ENCODE measurements at regions not wholly inside any gene's neighbourhood (a gene's known extent, or its start where the extent isn't known, plus 50 kb on each side); places are given as distances from the start of the nearest gene placed in this dataset.

DNA sequence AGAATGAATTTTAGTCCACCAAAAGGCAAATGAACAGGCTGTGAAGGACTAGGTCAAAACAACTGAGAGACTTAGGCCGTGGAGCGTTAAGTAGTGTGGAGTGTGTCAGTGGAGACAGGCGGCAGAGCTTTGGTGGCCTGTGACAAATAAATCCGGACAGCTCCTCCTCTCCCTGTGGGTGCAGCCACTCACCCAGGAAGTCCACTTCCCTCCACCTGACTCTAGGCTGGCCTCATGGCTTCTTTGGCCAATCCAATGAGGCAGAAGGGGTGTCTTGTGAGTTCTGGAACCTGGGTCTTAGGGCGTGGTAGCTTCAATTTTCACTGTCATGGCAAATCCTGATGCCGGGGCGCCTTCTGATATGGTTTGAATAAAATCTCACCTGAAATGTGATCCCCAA, 180.9 kb upstream of the C14orf180 start:
- H4K20me1 ChIP-seq (replicated peaks; ENCODE audit: insufficient read depth): no peaks in the 10 kb centered on the region
- H2AFZ ChIP-seq: no peak overlapping the region
- ATAC-seq (no peak), DNase-seq (ENCODE audit: low spot score) (no peak)
- TF ChIP-seq, protein P1, sequence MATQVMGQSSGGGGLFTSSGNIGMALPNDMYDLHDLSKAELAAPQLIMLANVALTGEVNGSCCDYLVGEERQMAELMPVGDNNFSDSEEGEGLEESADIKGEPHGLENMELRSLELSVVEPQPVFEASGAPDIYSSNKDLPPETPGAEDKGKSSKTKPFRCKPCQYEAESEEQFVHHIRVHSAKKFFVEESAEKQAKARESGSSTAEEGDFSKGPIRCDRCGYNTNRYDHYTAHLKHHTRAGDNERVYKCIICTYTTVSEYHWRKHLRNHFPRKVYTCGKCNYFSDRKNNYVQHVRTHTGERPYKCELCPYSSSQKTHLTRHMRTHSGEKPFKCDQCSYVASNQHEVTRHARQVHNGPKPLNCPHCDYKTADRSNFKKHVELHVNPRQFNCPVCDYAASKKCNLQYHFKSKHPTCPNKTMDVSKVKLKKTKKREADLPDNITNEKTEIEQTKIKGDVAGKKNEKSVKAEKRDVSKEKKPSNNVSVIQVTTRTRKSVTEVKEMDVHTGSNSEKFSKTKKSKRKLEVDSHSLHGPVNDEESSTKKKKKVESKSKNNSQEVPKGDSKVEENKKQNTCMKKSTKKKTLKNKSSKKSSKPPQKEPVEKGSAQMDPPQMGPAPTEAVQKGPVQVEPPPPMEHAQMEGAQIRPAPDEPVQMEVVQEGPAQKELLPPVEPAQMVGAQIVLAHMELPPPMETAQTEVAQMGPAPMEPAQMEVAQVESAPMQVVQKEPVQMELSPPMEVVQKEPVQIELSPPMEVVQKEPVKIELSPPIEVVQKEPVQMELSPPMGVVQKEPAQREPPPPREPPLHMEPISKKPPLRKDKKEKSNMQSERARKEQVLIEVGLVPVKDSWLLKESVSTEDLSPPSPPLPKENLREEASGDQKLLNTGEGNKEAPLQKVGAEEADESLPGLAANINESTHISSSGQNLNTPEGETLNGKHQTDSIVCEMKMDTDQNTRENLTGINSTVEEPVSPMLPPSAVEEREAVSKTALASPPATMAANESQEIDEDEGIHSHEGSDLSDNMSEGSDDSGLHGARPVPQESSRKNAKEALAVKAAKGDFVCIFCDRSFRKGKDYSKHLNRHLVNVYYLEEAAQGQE (IDR thresholded peaks at IDR 0.05; ENCODE audit: unreplicated experiment): no peak
- TF ChIP-seq, protein P2, sequence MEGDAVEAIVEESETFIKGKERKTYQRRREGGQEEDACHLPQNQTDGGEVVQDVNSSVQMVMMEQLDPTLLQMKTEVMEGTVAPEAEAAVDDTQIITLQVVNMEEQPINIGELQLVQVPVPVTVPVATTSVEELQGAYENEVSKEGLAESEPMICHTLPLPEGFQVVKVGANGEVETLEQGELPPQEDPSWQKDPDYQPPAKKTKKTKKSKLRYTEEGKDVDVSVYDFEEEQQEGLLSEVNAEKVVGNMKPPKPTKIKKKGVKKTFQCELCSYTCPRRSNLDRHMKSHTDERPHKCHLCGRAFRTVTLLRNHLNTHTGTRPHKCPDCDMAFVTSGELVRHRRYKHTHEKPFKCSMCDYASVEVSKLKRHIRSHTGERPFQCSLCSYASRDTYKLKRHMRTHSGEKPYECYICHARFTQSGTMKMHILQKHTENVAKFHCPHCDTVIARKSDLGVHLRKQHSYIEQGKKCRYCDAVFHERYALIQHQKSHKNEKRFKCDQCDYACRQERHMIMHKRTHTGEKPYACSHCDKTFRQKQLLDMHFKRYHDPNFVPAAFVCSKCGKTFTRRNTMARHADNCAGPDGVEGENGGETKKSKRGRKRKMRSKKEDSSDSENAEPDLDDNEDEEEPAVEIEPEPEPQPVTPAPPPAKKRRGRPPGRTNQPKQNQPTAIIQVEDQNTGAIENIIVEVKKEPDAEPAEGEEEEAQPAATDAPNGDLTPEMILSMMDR (conservative IDR thresholded peaks at IDR 0.05; ENCODE audit: low read depth in 2 of 2): no peak
- TF ChIP-seq ZNF114 (CRISPR knock-in tag; IDR thresholded peaks at IDR 0.05): no peak
- no peak for TF ChIP-seq CREB1 (CRISPR knock-in tag; IDR thresholded peaks at IDR 0.05; ENCODE audit: low read depth)
- TF ChIP-seq, protein P3, sequence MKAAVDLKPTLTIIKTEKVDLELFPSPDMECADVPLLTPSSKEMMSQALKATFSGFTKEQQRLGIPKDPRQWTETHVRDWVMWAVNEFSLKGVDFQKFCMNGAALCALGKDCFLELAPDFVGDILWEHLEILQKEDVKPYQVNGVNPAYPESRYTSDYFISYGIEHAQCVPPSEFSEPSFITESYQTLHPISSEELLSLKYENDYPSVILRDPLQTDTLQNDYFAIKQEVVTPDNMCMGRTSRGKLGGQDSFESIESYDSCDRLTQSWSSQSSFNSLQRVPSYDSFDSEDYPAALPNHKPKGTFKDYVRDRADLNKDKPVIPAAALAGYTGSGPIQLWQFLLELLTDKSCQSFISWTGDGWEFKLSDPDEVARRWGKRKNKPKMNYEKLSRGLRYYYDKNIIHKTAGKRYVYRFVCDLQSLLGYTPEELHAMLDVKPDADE (IDR thresholded peaks at IDR 0.05): no peak
- no peak for TF ChIP-seq EZH2phosphoT487 (IDR thresholded peaks at IDR 0.05; ENCODE audit: unreplicated experiment)
- no peak for TF ChIP-seq ZNF331 (CRISPR knock-in tag; IDR thresholded peaks at IDR 0.05; ENCODE audit: low read depth)
- TF ChIP-seq JUNB (IDR thresholded peaks at IDR 0.05; ENCODE audit: unreplicated experiment): no peak
- TF ChIP-seq EZH2 (IDR thresholded peaks at IDR 0.05; ENCODE audit: low read depth, unreplicated experiment): no peak
- Mint-ChIP-seq H3K4me1 (peaks cover 18% of the 10 kb centered on the region), H3K36me3 (ENCODE audit: low read depth) (peaks cover 30% of the 10 kb centered on the region), H3K27me3 (ENCODE audit: insufficient read depth, low read depth, poor library complexity) (peaks cover 11% of the 10 kb centered on the region), H3K9me3 (peaks cover 35% of the 10 kb centered on the region), H3K27ac (no peak overlapping the region), H3K4me3 (no peak overlapping the region)
- no peaks in the 10 kb centered on the region for H3K9me2 ChIP-seq (ENCODE audit: insufficient read depth)
- H3K4me3 ChIP-seq: no peak overlapping the region
- H3K27me3 ChIP-seq (ENCODE audit: insufficient read depth): no peaks in the 10 kb centered on the region
- no peaks in the 10 kb centered on the region for H3K36me3 ChIP-seq (ENCODE audit: insufficient read depth)
- H3K27ac ChIP-seq (ENCODE audit: low read depth): no peak overlapping the region
- H3K4me1 ChIP-seq (ENCODE audit: insufficient read depth): peaks cover 2% of the 10 kb centered on the region; the same call in 1 of the 2 replicates
- H3F3A ChIP-seq (replicated peaks; ENCODE audit: low read depth): no peaks in the 10 kb centered on the region
- no peak overlapping the region for H3K4me2 ChIP-seq
- H3K79me2 ChIP-seq (replicated peaks; ENCODE audit: insufficient read depth): no peaks in the 10 kb centered on the region

All from GM23338 (cell line).